ENCODE measurements at regions not wholly inside any gene's neighbourhood (a gene's known extent, or its start where the extent isn't known, plus 50 kb on each side); places are given as distances from the start of the nearest gene placed in this dataset.

GRCh38 chr3:118204052-118204656 lies 830.5 kb downstream of the IGSF11 start:
- ATAC-seq (ENCODE audit: low read depth) (no peak), DNase-seq (no peak)
- Mint-ChIP-seq H3K9me3 (peaks cover 8% of the 10 kb centered on the region), H3K4me3 (no peak overlapping the region), H3K36me3 (ENCODE audit: low read depth) (no peaks in the 10 kb centered on the region), H3K4me1 (no peaks in the 10 kb centered on the region), H3K27me3 (no peaks in the 10 kb centered on the region), H3K27ac (no peak overlapping the region)
- CTCF ChIA-PET = no interaction called here
- POLR2A ChIA-PET = no interaction called here
- intact Hi-C loops (cut with micrococcal nuclease) = no loop called here
- TF ChIP-seq, protein P1, sequence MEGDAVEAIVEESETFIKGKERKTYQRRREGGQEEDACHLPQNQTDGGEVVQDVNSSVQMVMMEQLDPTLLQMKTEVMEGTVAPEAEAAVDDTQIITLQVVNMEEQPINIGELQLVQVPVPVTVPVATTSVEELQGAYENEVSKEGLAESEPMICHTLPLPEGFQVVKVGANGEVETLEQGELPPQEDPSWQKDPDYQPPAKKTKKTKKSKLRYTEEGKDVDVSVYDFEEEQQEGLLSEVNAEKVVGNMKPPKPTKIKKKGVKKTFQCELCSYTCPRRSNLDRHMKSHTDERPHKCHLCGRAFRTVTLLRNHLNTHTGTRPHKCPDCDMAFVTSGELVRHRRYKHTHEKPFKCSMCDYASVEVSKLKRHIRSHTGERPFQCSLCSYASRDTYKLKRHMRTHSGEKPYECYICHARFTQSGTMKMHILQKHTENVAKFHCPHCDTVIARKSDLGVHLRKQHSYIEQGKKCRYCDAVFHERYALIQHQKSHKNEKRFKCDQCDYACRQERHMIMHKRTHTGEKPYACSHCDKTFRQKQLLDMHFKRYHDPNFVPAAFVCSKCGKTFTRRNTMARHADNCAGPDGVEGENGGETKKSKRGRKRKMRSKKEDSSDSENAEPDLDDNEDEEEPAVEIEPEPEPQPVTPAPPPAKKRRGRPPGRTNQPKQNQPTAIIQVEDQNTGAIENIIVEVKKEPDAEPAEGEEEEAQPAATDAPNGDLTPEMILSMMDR (IDR thresholded peaks at IDR 0.05) = no peak

GRCh38 chr3:118207271-118207670 lies 827.4 kb downstream of the IGSF11 start:
- ChIA-PET POLR2A (no interaction called here), CTCF (no interaction called here)
- Mint-ChIP-seq H3K4me3 (no peak overlapping the region), H3K27me3 (no peaks in the 10 kb centered on the region), H3K9me3 (peaks cover 3% of the 10 kb centered on the region), H3K36me3 (ENCODE audit: low read depth) (no peaks in the 10 kb centered on the region), H3K27ac (no peak overlapping the region), H3K4me1 (no peaks in the 10 kb centered on the region)
- DNase-seq (no peak), ATAC-seq (ENCODE audit: low read depth) (no peak)
- intact Hi-C loops (cut with micrococcal nuclease) = no loop called here
- TF ChIP-seq, protein P1 (IDR thresholded peaks at IDR 0.05) = no peak

DNA sequence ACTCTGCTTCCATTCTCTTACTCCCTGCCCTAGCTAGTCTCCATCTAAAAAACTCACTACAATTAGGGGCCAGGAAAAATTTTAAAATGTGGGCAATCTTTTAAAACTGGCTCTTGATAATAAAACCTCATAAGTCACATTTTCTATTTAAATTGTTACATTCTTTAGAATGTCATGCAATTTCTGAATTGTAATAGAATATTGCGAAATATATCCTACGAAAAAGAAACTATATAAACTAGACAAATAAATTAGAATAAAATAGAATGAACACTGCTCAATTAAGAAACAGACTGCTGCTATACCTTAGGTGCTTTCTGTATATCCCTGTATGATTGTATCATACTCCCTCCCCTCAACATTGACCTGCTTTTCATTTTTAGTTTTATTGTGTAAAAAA lies 826.0 kb downstream of the IGSF11 start:
- Mint-ChIP-seq H3K9me3 (peaks cover 4% of the 10 kb centered on the region), H3K27me3 (no peaks in the 10 kb centered on the region), H3K36me3 (ENCODE audit: low read depth) (no peaks in the 10 kb centered on the region), H3K27ac (no peak overlapping the region), H3K4me3 (no peak overlapping the region), H3K4me1 (no peaks in the 10 kb centered on the region)
- ChIA-PET POLR2A (no interaction called here), CTCF (no interaction called here)
- TF ChIP-seq, protein P1 (IDR thresholded peaks at IDR 0.05) = no peak
- DNase-seq = no peak
- ATAC-seq (ENCODE audit: low read depth) = no peak
- intact Hi-C loops (cut with micrococcal nuclease) = no loop called here

- Mint-ChIP-seq H3K4me3 (no peak overlapping the region), H3K9me3 (peaks cover 16% of the 10 kb centered on the region)
- POLR2A ChIA-PET = no interaction called here
These were observed 820.8 kb downstream of the IGSF11 start for GRCh38 chr3:118213892-118214291.

GRCh38 chr3:118226206-118226605 lies 808.4 kb downstream of the IGSF11 start:
- no peaks in the 10 kb centered on the region for H3K4me1 Mint-ChIP-seq

More at GRCh38 chr3:118213892-118214291, 820.8 kb downstream of the IGSF11 start:
- no peaks in the 10 kb centered on the region for H3K36me3 Mint-ChIP-seq (ENCODE audit: low read depth)
- CTCF ChIA-PET = no interaction called here
- H3K4me1 Mint-ChIP-seq = no peaks in the 10 kb centered on the region
- intact Hi-C loops (cut with micrococcal nuclease) = no loop called here
- TF ChIP-seq, protein P1 (IDR thresholded peaks at IDR 0.05) = no peak
- no peak for DNase-seq
- no peaks in the 10 kb centered on the region for H3K27me3 Mint-ChIP-seq
- no peak for ATAC-seq (ENCODE audit: low read depth)
- H3K27ac Mint-ChIP-seq = no peak overlapping the region

More at GRCh38 chr3:118226206-118226605, 808.4 kb downstream of the IGSF11 start:
- ChIA-PET POLR2A (no interaction called here), CTCF (no interaction called here)
- DNase-seq (no peak), ATAC-seq (ENCODE audit: low read depth) (no peak)
- TF ChIP-seq, protein P1 (IDR thresholded peaks at IDR 0.05) = no peak
- Mint-ChIP-seq H3K27me3 (no peaks in the 10 kb centered on the region), H3K27ac (no peak overlapping the region), H3K4me3 (no peak overlapping the region), H3K36me3 (ENCODE audit: low read depth) (no peaks in the 10 kb centered on the region), H3K9me3 (peaks cover 2% of the 10 kb centered on the region)
- intact Hi-C loops (cut with micrococcal nuclease) = no loop called here
